SK-N-SH treated with all-trans-retinoic acid at 6 μM for 48 hours (cell line): ENCODE measurements at regions not wholly inside any gene's neighbourhood (a gene's known extent, or its start where the extent isn't known, plus 50 kb on each side); places are given as distances from the start of the nearest gene placed in this dataset.

Experiments
- CREB5 ChIP-seq: fragments of 250-450 bp; sonication (Bioruptor Pico); IDR thresholded peaks from 2 replicates; pipeline ENCODE4 v1.5.1; 2020; ENCODE audit warnings: low read depth, mild to moderate bottlenecking, moderate library complexity
- TCF4 ChIP-seq: fragments of 250-450 bp; sonication (Bioruptor Pico); IDR thresholded peaks from 2 replicates; pipeline ENCODE4 v1.8.0; 2021; ENCODE audit warnings: mild to moderate bottlenecking, moderate library complexity, borderline replicate concordance
- ZFP3 ChIP-seq: fragments of 250-450 bp; sonication (Bioruptor Pico); IDR thresholded peaks from 2 replicates; pipeline ENCODE4 v1.5.0; 2020; ENCODE audit warnings: mild to moderate bottlenecking, moderate library complexity
- ZFP30 ChIP-seq: fragments of 450-650 bp; formaldehyde crosslinking; IDR thresholded peaks from 2 replicates; pipeline ENCODE4 v1.5.0; 2022; ENCODE audit warnings: mild to moderate bottlenecking, moderate library complexity
- TF ChIP-seq, protein P1 (sequence below): fragments of 250-450 bp; sonication (Bioruptor Pico); IDR thresholded peaks from 2 replicates; pipeline ENCODE4 v1.8.0; 2020; ENCODE audit warnings: mild to moderate bottlenecking, moderate library complexity, borderline replicate concordance

GRCh38 chr19:28331596-28331995 is 881.4 kb downstream of the UQCRFS1 start:
- TF ChIP-seq ZFP3 (CRISPR knock-in tag) (no peak), CREB5 (CRISPR knock-in tag) (no peak), TCF4 (CRISPR knock-in tag) (no peak), ZFP30 (CRISPR knock-in tag) (no peak)
- TF ChIP-seq, protein P1, sequence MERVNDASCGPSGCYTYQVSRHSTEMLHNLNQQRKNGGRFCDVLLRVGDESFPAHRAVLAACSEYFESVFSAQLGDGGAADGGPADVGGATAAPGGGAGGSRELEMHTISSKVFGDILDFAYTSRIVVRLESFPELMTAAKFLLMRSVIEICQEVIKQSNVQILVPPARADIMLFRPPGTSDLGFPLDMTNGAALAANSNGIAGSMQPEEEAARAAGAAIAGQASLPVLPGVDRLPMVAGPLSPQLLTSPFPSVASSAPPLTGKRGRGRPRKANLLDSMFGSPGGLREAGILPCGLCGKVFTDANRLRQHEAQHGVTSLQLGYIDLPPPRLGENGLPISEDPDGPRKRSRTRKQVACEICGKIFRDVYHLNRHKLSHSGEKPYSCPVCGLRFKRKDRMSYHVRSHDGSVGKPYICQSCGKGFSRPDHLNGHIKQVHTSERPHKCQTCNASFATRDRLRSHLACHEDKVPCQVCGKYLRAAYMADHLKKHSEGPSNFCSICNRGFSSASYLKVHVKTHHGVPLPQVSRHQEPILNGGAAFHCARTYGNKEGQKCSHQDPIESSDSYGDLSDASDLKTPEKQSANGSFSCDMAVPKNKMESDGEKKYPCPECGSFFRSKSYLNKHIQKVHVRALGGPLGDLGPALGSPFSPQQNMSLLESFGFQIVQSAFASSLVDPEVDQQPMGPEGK, result no peak
